ENCODE measurements at regions not wholly inside any gene's neighbourhood (a gene's known extent, or its start where the extent isn't known, plus 50 kb on each side); places are given as distances from the start of the nearest gene placed in this dataset.

DNA sequence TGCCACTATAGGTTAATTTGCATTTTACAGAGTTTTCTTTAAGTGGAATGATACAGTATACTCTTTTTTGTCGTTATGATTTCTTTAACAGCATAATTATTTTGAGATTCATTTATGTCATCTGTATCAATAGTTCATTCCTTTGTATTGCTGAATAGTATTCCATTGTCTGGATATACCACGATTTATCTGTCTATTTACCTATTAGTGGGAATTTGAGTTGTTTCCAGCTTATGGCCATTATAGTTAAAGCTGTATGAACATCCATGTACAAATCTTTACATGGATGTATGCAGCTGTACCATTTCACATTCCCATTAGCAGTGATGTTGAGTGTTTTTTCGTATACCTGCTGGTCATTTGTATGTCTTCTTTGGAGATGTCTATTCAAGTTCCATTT lies 163.9 kb downstream of the ETNK1 start:
- TF ChIP-seq, protein P1, sequence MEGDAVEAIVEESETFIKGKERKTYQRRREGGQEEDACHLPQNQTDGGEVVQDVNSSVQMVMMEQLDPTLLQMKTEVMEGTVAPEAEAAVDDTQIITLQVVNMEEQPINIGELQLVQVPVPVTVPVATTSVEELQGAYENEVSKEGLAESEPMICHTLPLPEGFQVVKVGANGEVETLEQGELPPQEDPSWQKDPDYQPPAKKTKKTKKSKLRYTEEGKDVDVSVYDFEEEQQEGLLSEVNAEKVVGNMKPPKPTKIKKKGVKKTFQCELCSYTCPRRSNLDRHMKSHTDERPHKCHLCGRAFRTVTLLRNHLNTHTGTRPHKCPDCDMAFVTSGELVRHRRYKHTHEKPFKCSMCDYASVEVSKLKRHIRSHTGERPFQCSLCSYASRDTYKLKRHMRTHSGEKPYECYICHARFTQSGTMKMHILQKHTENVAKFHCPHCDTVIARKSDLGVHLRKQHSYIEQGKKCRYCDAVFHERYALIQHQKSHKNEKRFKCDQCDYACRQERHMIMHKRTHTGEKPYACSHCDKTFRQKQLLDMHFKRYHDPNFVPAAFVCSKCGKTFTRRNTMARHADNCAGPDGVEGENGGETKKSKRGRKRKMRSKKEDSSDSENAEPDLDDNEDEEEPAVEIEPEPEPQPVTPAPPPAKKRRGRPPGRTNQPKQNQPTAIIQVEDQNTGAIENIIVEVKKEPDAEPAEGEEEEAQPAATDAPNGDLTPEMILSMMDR (IDR thresholded peaks at IDR 0.05), result no peak
- TF ChIP-seq POLR2AphosphoS5 (IDR thresholded peaks at IDR 0.05) (no peak), POLR2A (IDR thresholded peaks at IDR 0.05) (no peak)

DNA sequence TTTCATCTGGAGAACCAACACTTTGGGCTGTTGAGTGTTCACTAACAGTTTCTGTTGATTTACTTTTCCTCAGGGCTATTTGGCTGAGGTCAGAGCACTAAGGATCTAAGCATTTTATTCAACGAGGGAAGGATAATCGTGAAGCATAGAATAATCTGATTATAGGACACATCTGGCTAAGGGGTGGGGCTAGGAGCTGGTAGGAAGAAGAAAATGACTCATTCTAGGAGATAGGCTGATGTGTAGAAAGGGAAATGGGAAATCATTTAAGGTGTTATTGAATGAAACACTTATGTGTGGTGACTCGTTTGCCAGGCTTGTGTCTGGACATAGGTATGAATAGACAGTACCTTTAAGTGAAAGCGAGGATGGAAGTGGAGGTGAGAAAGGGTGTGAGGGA lies 167.2 kb downstream of the ETNK1 start:
- H3K27me3 ChIP-seq, result no peaks in the 10 kb centered on the region
- H3K9me3 ChIP-seq, result peaks cover 0 to 8% of the 10 kb centered on the region in 2 donors
- no peak overlapping the region for H3K4me3 ChIP-seq
- no peak for DNase-seq (ENCODE audit: low spot score in 2 of 2)
- TF ChIP-seq, protein P1 (IDR thresholded peaks at IDR 0.05), result no peak
- H3K27ac ChIP-seq, result no peak overlapping the region
- no peaks in the 10 kb centered on the region for H3K36me3 ChIP-seq
- no peaks in the 10 kb centered on the region for H3K4me1 ChIP-seq
- intact Hi-C loops (cut with DNase I; ENCODE audit: low total_unique reads), result no loop called here

More for the DNA sequence above, 163.9 kb downstream of the ETNK1 start:
- Histone ChIP-seq H3K27ac (no peak overlapping the region), H3K4me1 (no peaks in the 10 kb centered on the region), H3K36me3 (no peaks in the 10 kb centered on the region), H3K27me3 (no peaks in the 10 kb centered on the region), H3K4me3 (no peak overlapping the region), H3K9me3 (peaks cover 0 to 8% of the 10 kb centered on the region in 2 donors)
- no peak for DNase-seq (ENCODE audit: low spot score in 2 of 2)
- intact Hi-C loops (cut with DNase I; ENCODE audit: low total_unique reads), result no loop called here

DNA sequence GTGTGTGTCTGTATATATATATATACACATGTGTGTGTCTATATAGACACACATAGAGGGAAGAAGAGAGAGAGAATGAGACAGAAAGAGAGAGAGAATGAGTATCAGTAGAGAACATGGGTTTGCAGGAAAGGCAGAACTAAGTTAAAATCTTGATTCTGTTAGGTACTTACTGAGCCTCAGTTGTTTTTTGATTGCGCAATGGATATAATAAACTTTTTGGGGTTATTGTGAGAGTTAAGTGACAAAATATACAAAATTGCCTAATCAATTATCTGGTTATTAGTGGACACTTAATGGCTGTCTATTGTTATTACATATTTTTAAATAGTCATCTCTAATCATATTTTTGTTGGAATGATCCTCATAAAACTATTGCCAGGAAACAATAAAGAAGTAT lies 169.0 kb downstream of the ETNK1 start:
- TF ChIP-seq, protein P1 (IDR thresholded peaks at IDR 0.05), result no peak
- no peak for TF ChIP-seq POLR2A (IDR thresholded peaks at IDR 0.05)
- no peak for TF ChIP-seq POLR2AphosphoS5 (IDR thresholded peaks at IDR 0.05)
- no peaks in the 10 kb centered on the region for H3K36me3 ChIP-seq
- intact Hi-C loops (cut with DNase I; ENCODE audit: low total_unique reads), result no loop called here
- H3K27me3 ChIP-seq, result no peaks in the 10 kb centered on the region
- H3K27ac ChIP-seq, result no peak overlapping the region
- H3K4me3 ChIP-seq, result no peak overlapping the region
- no peak for DNase-seq (ENCODE audit: low spot score in 2 of 2)
- H3K4me1 ChIP-seq, result no peaks in the 10 kb centered on the region
- H3K9me3 ChIP-seq, result peaks cover 0 to under 1% of the 10 kb centered on the region in 2 donors

DNA sequence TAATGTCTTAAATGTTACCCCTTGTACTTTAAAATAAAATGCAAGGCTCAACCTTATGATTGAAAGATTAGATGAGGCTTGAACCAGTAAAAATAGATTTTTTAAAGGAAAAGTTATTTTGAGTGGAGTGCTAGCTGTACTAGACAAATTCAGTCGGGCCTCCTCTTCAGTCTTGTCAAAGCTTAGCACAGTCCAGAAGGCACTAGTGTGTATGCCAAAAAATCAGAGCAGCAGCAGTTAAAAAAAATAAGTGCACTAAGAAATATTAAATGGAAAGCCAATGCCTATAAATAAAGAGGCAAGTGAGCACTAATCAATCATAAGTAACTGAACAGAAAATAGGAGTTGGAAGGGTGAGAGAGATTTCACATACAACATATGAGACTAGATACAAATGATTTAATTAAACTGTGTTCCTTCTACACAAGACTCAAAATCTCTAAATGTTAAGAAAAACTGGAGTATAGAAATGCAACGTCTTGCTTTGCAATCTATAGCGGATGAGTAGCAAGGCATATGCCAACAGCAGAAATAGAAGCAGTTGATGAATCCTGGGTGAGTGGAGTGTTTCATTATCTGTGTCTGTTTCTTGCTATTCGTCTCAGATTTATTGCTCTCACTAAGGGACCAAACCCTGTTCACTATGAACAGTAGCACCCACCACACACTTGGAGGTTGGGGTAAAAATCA lies 172.1 kb downstream of the ETNK1 start:
- H3K27me3 ChIP-seq, result no peaks in the 10 kb centered on the region
- intact Hi-C loops (cut with DNase I; ENCODE audit: low total_unique reads), result no loop called here
- TF ChIP-seq POLR2AphosphoS5 (IDR thresholded peaks at IDR 0.05) (no peak), POLR2A (IDR thresholded peaks at IDR 0.05) (no peak)
- TF ChIP-seq, protein P1 (IDR thresholded peaks at IDR 0.05), result no peak
- H3K36me3 ChIP-seq, result no peaks in the 10 kb centered on the region
- no peaks in the 10 kb centered on the region for H3K9me3 ChIP-seq
- no peak overlapping the region for H3K4me3 ChIP-seq
- no peak overlapping the region for H3K27ac ChIP-seq
- H3K4me1 ChIP-seq, result no peaks in the 10 kb centered on the region
- DNase-seq (ENCODE audit: low spot score in 2 of 2), result no peak

DNA sequence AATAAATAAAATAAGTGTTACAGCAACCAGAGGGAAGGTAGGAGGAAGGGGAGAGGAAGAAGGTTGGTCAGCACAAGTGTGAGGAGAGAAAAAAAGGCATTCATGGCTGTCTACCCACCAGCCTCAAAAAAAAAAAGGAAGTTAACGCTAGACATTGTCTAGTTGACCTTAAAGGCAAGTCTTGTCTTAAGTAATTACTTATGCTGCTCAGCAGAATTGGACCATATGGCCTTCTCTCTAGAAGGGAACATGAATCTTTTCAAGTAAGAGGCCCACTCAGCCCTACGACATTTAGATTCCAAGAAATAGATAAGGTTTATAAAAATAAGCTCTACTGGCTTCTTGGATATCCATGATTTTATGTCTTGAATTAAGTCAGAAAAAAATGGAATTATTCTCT lies 172.7 kb downstream of the ETNK1 start:
- Histone ChIP-seq H3K4me1 (no peaks in the 10 kb centered on the region), H3K27me3 (no peaks in the 10 kb centered on the region), H3K36me3 (no peaks in the 10 kb centered on the region), H3K9me3 (no peaks in the 10 kb centered on the region), H3K4me3 (no peak overlapping the region), H3K27ac (no peak overlapping the region)
- no peak for TF ChIP-seq POLR2A (IDR thresholded peaks at IDR 0.05)
- no peak for TF ChIP-seq POLR2AphosphoS5 (IDR thresholded peaks at IDR 0.05)
- TF ChIP-seq, protein P1 (IDR thresholded peaks at IDR 0.05), result no peak
- intact Hi-C loops (cut with DNase I; ENCODE audit: low total_unique reads), result no loop called here
- DNase-seq (ENCODE audit: low spot score in 2 of 2), result no peak

All from breast epithelium (tissue), 4 donors.